Ecto neural progenitor cell (in vitro differentiated cells): ENCODE measurements at regions not wholly inside any gene's neighbourhood (a gene's known extent, or its start where the extent isn't known, plus 50 kb on each side); places are given as distances from the start of the nearest gene placed in this dataset.

ENCODE experiments used
- DNase-seq: peaks from one replicate; pipeline ENCODE4 v3.0.0-alpha.2; 2018; ENCODE audit warnings: low spot score

GRCh38 chr7:41002741-41003610 lies 699.9 kb downstream of the INHBA start:
- DNase-seq: peak; percentile 65

- no peak for DNase-seq
Measured at GRCh38 chr7:41000042-41000441, 702.8 kb downstream of the INHBA start.

GRCh38 chr7:40996233-40996677 lies 706.6 kb downstream of the INHBA start:
- DNase-seq: no peak

GRCh38 chr7:40990841-40991240 lies 712.0 kb downstream of the INHBA start:
- DNase-seq: no peak

- no peak for DNase-seq
Measured at GRCh38 chr7:40987571-40987970, 715.3 kb downstream of the INHBA start.

- no peak for DNase-seq
Measured at GRCh38 chr7:40986351-40986873, 716.5 kb downstream of the INHBA start.

- no peak for DNase-seq
Measured at GRCh38 chr7:40983111-40983510, 719.8 kb downstream of the INHBA start.

GRCh38 chr7:40979296-40979695 lies 723.6 kb downstream of the INHBA start:
- no peak for DNase-seq

GRCh38 chr7:40978047-40978446 lies 724.8 kb downstream of the INHBA start:
- DNase-seq: no peak

GRCh38 chr7:40977533-40977932 lies 725.4 kb downstream of the INHBA start:
- no peak for DNase-seq

GRCh38 chr7:40972426-40972825 lies 730.5 kb downstream of the INHBA start:
- no peak for DNase-seq

GRCh38 chr7:40969641-40970040 lies 733.2 kb downstream of the INHBA start:
- DNase-seq: no peak

- DNase-seq: no peak
Measured at GRCh38 chr7:40966693-40967092, 736.2 kb downstream of the INHBA start.

GRCh38 chr7:40965774-40966173 lies 737.1 kb downstream of the INHBA start:
- no peak for DNase-seq

- no peak for DNase-seq
Measured at GRCh38 chr7:40965016-40965415, 737.9 kb downstream of the INHBA start.

- DNase-seq: no peak
Measured at GRCh38 chr7:40964610-40965009, 738.3 kb downstream of the INHBA start.

GRCh38 chr7:40959955-40960354 lies 742.9 kb downstream of the INHBA start:
- DNase-seq: no peak

- DNase-seq: no peak
Measured at GRCh38 chr7:40948239-40948638, 754.7 kb downstream of the INHBA start.

- no peak for DNase-seq
Measured at GRCh38 chr7:40947566-40947965, 755.3 kb downstream of the INHBA start.

- DNase-seq: no peak
Measured at GRCh38 chr7:40946549-40946948, 756.3 kb downstream of the INHBA start.

GRCh38 chr7:40945788-40946187 lies 757.1 kb downstream of the INHBA start:
- DNase-seq: no peak

- DNase-seq: no peak
Measured at GRCh38 chr7:40944981-40945585, 757.8 kb downstream of the INHBA start.

GRCh38 chr7:40937879-40938278 lies 765.0 kb downstream of the INHBA start:
- DNase-seq: no peak
